OCI-LY3 (cell line): ENCODE measurements at regions not wholly inside any gene's neighbourhood (a gene's known extent, or its start where the extent isn't known, plus 50 kb on each side); places are given as distances from the start of the nearest gene placed in this dataset.

Experiments
- CTCF ChIP-seq: fragments of 200-600, 300-600 bp; sonication (generic); IDR thresholded peaks from 2 replicates; pipeline ENCODE4 v1.5.1; 2014; ENCODE audit warnings: antibody characterized with exemption, low read length, low read depth
- EZH2phosphoT487 ChIP-seq: fragments of 200-600 bp; shearing (Covaris generic); IDR thresholded peaks from 2 replicates; pipeline ENCODE4 v1.6.1; 2018; ENCODE audit warnings: antibody characterized with exemption, mixed run types, low read depth

GRCh38 chr4:106615410-106615945, 246.9 kb upstream of the GIMD1 start:
- TF ChIP-seq CTCF (no peak), EZH2phosphoT487 (no peak)
